Caco-2 (cell line): ENCODE measurements at regions not wholly inside any gene's neighbourhood (a gene's known extent, or its start where the extent isn't known, plus 50 kb on each side); places are given as distances from the start of the nearest gene placed in this dataset.

ENCODE experiments used
- BruUV-seq: library from RNA; stranded (reverse); fragments of 400-500 nt; replicated peaks from 2 replicates; lab custom pipeline; 2021; lab: Mats Ljungman, UMichigan
- CTCF ChIA-PET: fragments of 300-600 bp; sonication (Branson Sonifier 250); formaldehyde crosslinking; loops from one replicate; lab custom pipeline; 2022; ENCODE audit warnings: antibody characterized with exemption; lab: Charles Lee
- POLR2A ChIA-PET: fragments of 300-600 bp; sonication (Branson Sonifier 250); formaldehyde crosslinking; loops from one replicate; lab custom pipeline; 2022; ENCODE audit warnings: antibody characterized with exemption; lab: Charles Lee
- DNase-seq, 2 experiments: peaks; one replicate each; pipeline versions ENCODE4 v3.0.0 to v3.0.0-alpha.2; 2020 to 2022
- H3K27me3 ChIP-seq: replicated peaks from 2 replicates; pipeline ENCODE4 v1.6.0; 2011; ENCODE audit warnings: low read length; ENCODE audit not compliant: control insufficient read depth, insufficient read depth
- H3K36me3 ChIP-seq: 2 replicates; pipeline ENCODE4 v1.5.1; 2011; ENCODE audit warnings: low read length; ENCODE audit not compliant: control insufficient read depth, insufficient read depth
- H3K4me1 ChIP-seq: fragments of 250-450 bp; sonication (Bioruptor Pico); 2 replicates; pipeline ENCODE4 v1.5.1; 2020; ENCODE audit warnings: mild to moderate bottlenecking
- H3K4me3 ChIP-seq: 2 replicates; pipeline ENCODE4 v1.5.1; 2011; ENCODE audit warnings: low read depth, mild to moderate bottlenecking, control low read depth, low read length
- H3K9me3 ChIP-seq: fragments of 250-450 bp; sonication (Bioruptor Pico); 2 replicates; pipeline ENCODE4 v1.5.1; 2020; ENCODE audit warnings: mild to moderate bottlenecking, moderate library complexity
- H3K27ac Mint-ChIP-seq: one replicate; pipeline ENCODE4 v1.8.0; 2022; ENCODE audit warnings: mixed read lengths; ENCODE audit not compliant: unreplicated experiment
- H3K27me3 Mint-ChIP-seq: one replicate; pipeline ENCODE4 v1.8.0; 2022; ENCODE audit warnings: mixed read lengths; ENCODE audit not compliant: insufficient read depth, unreplicated experiment
- H3K36me3 Mint-ChIP-seq: one replicate; pipeline ENCODE4 v1.8.0; 2022; ENCODE audit warnings: mild to moderate bottlenecking, mixed read lengths; ENCODE audit not compliant: insufficient read depth, unreplicated experiment
- H3K4me1 Mint-ChIP-seq: one replicate; pipeline ENCODE4 v1.8.0; 2022; ENCODE audit warnings: low read depth, mixed read lengths; ENCODE audit not compliant: unreplicated experiment
- H3K4me3 Mint-ChIP-seq: one replicate; pipeline ENCODE4 v1.8.0; 2022; ENCODE audit warnings: mild to moderate bottlenecking, moderate library complexity, mixed read lengths; ENCODE audit not compliant: unreplicated experiment
- H3K9me3 Mint-ChIP-seq: one replicate; pipeline ENCODE4 v1.8.0; 2022; ENCODE audit warnings: mixed read lengths; ENCODE audit not compliant: unreplicated experiment
- CTCF ChIP-seq, 2 experiments: fragments of 200-600 bp in 1 of 2; IDR thresholded peaks; 1 replicate in 1 of 2; 2 replicates in 1 of 2; pipeline versions ENCODE4 v1.5.1 to v1.8.0; 2011 to 2022; ENCODE audit warnings: antibody characterized with exemption in 1 of 2, control low read depth in 1 of 2, inconsistent platforms in 1 of 2, low read depth in 1 of 2, low read length in 1 of 2, mild to moderate bottlenecking in 1 of 2, moderate library complexity in 1 of 2; ENCODE audit not compliant: insufficient read depth in 1 of 2, severe bottlenecking in 1 of 2, unreplicated experiment in 1 of 2
- intact Hi-C: fragments of 100-400 bp; cut with micrococcal nuclease; formaldehyde crosslinking; loops from one replicate; pipeline ENCODE4 v1.10.0; 2022; ENCODE audit not compliant: unreplicated experiment

DNA sequence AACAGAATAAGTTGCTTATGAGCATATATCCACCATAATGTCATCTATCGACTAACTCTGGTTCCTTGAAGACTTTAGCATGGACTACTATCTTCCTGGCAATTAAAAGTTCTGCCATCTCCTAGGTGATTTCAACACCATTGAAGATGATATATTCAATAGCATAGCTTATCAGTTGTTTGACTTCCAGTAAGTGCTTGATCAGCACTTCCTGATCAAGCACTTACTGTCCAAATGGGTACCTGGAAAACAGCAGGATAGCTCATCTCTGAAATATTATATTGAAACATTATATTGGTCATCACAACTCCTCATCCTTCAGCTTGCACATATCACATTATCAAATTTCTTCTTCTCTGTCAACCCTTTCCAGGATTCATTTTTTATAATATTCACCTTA is 75.5 kb upstream of the HMGCLL1 start:
- BruUV-seq = no TSS peak
- Histone ChIP-seq H3K27me3 (no peaks in the 10 kb centered on the region), H3K4me3 (no peak overlapping the region), H3K36me3 (no peaks in the 10 kb centered on the region), H3K4me1 (no peaks in the 10 kb centered on the region), H3K9me3 (no peaks in the 10 kb centered on the region)
- TF ChIP-seq CTCF (IDR thresholded peaks at IDR 0.05; ENCODE audit: insufficient read depth in 1 of 2, low read depth in 1 of 2, low read length in 1 of 2, severe bottlenecking in 1 of 2, unreplicated experiment in 1 of 2) = no peak
- no peaks in the 10 kb centered on the region for H3K9me3 Mint-ChIP-seq
- no peak overlapping the region for H3K4me3 Mint-ChIP-seq
- DNase-seq = no peak
- ChIA-PET POLR2A (no interaction called here), CTCF (no interaction called here)
- no peaks in the 10 kb centered on the region for H3K27me3 Mint-ChIP-seq
- no peaks in the 10 kb centered on the region for H3K4me1 Mint-ChIP-seq
- intact Hi-C loops = no loop called here
- H3K27ac Mint-ChIP-seq = no peak overlapping the region
- no peaks in the 10 kb centered on the region for H3K36me3 Mint-ChIP-seq

GRCh38 chr6:55652429-55652828 is 73.4 kb upstream of the HMGCLL1 start:
- H3K27me3 ChIP-seq = no peaks in the 10 kb centered on the region
- H3K36me3 ChIP-seq = no peaks in the 10 kb centered on the region
- H3K4me1 ChIP-seq = no peaks in the 10 kb centered on the region
- Mint-ChIP-seq H3K9me3 (no peaks in the 10 kb centered on the region), H3K27me3 (no peaks in the 10 kb centered on the region), H3K4me1 (no peaks in the 10 kb centered on the region), H3K27ac (no peak overlapping the region), H3K36me3 (no peaks in the 10 kb centered on the region), H3K4me3 (no peak overlapping the region)
- CTCF ChIA-PET = no interaction called here
- POLR2A ChIA-PET = no interaction called here
- no TSS peak for BruUV-seq
- no peaks in the 10 kb centered on the region for H3K9me3 ChIP-seq
- no peak for DNase-seq
- H3K4me3 ChIP-seq = no peak overlapping the region
- no peak for TF ChIP-seq CTCF (IDR thresholded peaks at IDR 0.05; ENCODE audit: insufficient read depth in 1 of 2, low read depth in 1 of 2, low read length in 1 of 2, severe bottlenecking in 1 of 2, unreplicated experiment in 1 of 2)
- intact Hi-C loops = no loop called here

DNA sequence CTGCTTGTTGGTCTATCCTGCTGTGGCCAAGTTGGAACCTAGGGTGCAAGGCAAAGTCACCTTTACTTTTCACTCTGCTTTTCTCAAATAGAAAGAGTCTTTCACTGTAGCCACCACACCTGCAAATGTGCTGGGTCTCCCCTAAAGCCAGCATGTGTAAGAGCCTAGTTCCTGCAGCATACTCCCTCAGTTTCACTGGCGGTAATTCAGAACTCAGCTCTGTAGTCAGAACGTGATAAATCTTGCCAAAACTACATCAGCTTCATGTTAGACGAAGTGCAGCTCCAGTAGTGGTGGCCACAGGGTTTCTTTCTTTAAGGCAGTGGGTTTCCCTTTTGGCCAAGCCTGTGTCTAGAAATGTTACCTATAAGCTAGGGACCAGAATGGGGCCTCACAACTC is 72.0 kb upstream of the HMGCLL1 start:
- no TSS peak for BruUV-seq

More for the DNA sequence above, 72.0 kb upstream of the HMGCLL1 start:
- Histone ChIP-seq H3K4me3 (no peak overlapping the region), H3K4me1 (no peaks in the 10 kb centered on the region), H3K27me3 (no peaks in the 10 kb centered on the region), H3K9me3 (peaks cover under 1% of the 10 kb centered on the region; the same call in 1 of the 2 replicates), H3K36me3 (no peaks in the 10 kb centered on the region)
- no peak overlapping the region for H3K4me3 Mint-ChIP-seq
- no peaks in the 10 kb centered on the region for H3K36me3 Mint-ChIP-seq
- TF ChIP-seq CTCF (IDR thresholded peaks at IDR 0.05; ENCODE audit: insufficient read depth in 1 of 2, low read depth in 1 of 2, low read length in 1 of 2, severe bottlenecking in 1 of 2, unreplicated experiment in 1 of 2) = no peak
- H3K4me1 Mint-ChIP-seq = no peaks in the 10 kb centered on the region
- ChIA-PET CTCF (no interaction called here), POLR2A (no interaction called here)
- no peak overlapping the region for H3K27ac Mint-ChIP-seq
- no peaks in the 10 kb centered on the region for H3K27me3 Mint-ChIP-seq
- no peak for DNase-seq
- peaks cover 7% of the 10 kb centered on the region for H3K9me3 Mint-ChIP-seq
- intact Hi-C loops = no loop called here
